ENCODE measurements at regions not wholly inside any gene's neighbourhood (a gene's known extent, or its start where the extent isn't known, plus 50 kb on each side); places are given as distances from the start of the nearest gene placed in this dataset.

DNA sequence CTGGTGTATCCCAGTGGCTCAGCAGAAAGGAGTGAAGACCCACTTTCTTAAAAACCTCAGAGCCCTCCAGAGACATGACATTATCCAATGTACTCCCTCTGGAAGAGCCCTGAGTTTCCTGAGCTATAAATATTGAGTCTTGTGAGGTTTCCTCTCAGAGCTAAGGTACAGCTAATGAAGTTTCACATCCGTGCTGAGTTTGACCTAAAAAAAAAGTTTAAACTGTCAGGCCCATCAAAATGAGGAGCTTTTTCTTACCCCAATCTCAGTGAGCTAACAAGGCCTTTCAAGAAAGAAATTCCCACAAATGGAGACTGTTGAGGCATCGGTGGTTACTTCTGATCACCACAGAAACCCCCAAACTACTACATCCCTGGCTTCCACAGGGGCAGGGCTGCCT, 65.4 kb upstream of the ST8SIA3 start:
- no peak for DNase-seq
- Histone ChIP-seq H3K4me1 (no peaks in the 10 kb centered on the region), H3K27me3 (no peaks in the 10 kb centered on the region), H3K9me3 (no peaks in the 10 kb centered on the region), H3K27ac (no peak overlapping the region), H3K9ac (ENCODE audit: low read depth in 2 of 2, low read length in 2 of 2) (no peak overlapping the region), H3K36me3 (no peaks in the 10 kb centered on the region), H3K4me3 (no peak overlapping the region)
- no peak for TF ChIP-seq CTCF (IDR thresholded peaks at IDR 0.05)
- intact Hi-C loops (cut with DNase I) = no loop called here

GRCh38 chr18:57287766-57288165, 64.6 kb upstream of the ST8SIA3 start:
- Histone ChIP-seq H3K4me1 (no peaks in the 10 kb centered on the region), H3K9me3 (no peaks in the 10 kb centered on the region), H3K27ac (no peak overlapping the region), H3K9ac (ENCODE audit: low read depth in 2 of 2, low read length in 2 of 2) (no peak overlapping the region), H3K36me3 (no peaks in the 10 kb centered on the region), H3K27me3 (no peaks in the 10 kb centered on the region), H3K4me3 (no peak overlapping the region)
- intact Hi-C loops (cut with DNase I) = no loop called here
- DNase-seq = no peak
- TF ChIP-seq CTCF (IDR thresholded peaks at IDR 0.05) = no peak

GRCh38 chr18:57294547-57294946, 57.8 kb upstream of the ST8SIA3 start:
- H3K36me3 ChIP-seq = no peaks in the 10 kb centered on the region
- H3K9ac ChIP-seq (ENCODE audit: low read depth in 2 of 2, low read length in 2 of 2) = no peak overlapping the region
- no peak overlapping the region for H3K27ac ChIP-seq
- no peak for DNase-seq
- H3K4me3 ChIP-seq = no peak overlapping the region
- H3K27me3 ChIP-seq = no peaks in the 10 kb centered on the region
- intact Hi-C loops (cut with DNase I) = no loop called here
- H3K9me3 ChIP-seq = no peaks in the 10 kb centered on the region
- TF ChIP-seq CTCF (IDR thresholded peaks at IDR 0.05) = no peak
- no peaks in the 10 kb centered on the region for H3K4me1 ChIP-seq

- TF ChIP-seq CTCF (IDR thresholded peaks at IDR 0.05) = no peak
- no peak for DNase-seq
- Histone ChIP-seq H3K36me3 (no peaks in the 10 kb centered on the region), H3K27me3 (no peaks in the 10 kb centered on the region), H3K9me3 (no peaks in the 10 kb centered on the region), H3K4me1 (no peaks in the 10 kb centered on the region), H3K4me3 (no peak overlapping the region), H3K27ac (no peak overlapping the region), H3K9ac (ENCODE audit: low read depth in 2 of 2, low read length in 2 of 2) (no peak overlapping the region)
- intact Hi-C loops (cut with DNase I) = no loop called here
Measured at GRCh38 chr18:57296336-57296735, 56.0 kb upstream of the ST8SIA3 start.

DNA sequence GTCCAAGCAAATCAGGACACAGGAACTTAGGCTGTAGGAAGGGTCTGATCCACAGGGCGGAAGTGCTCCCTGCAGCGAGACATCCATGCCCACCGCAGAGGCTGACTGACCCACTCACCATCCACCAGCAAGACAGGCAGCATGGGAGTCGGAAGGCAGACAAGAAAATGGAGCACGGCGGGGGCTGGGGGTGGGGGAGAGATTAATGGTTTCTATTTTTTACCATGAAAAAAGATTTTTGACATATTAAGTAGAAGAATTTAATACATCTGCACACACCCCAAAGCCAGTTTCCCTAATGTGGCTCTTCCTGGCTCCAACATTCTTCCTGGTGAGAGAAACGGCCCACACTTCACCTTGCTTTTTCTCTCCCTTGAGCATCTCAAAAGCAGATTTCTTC, 55.1 kb upstream of the ST8SIA3 start:
- H3K36me3 ChIP-seq = no peaks in the 10 kb centered on the region
- no peak for DNase-seq
- no peak overlapping the region for H3K27ac ChIP-seq
- intact Hi-C loops (cut with DNase I) = no loop called here
- no peaks in the 10 kb centered on the region for H3K9me3 ChIP-seq
- no peaks in the 10 kb centered on the region for H3K4me1 ChIP-seq
- no peaks in the 10 kb centered on the region for H3K27me3 ChIP-seq
- H3K9ac ChIP-seq (ENCODE audit: low read depth in 2 of 2, low read length in 2 of 2) = no peak overlapping the region
- TF ChIP-seq CTCF (IDR thresholded peaks at IDR 0.05) = no peak
- H3K4me3 ChIP-seq = no peak overlapping the region

- H3K27ac ChIP-seq = no peak overlapping the region
- H3K9ac ChIP-seq (ENCODE audit: low read depth in 2 of 2, low read length in 2 of 2) = no peak overlapping the region
- H3K36me3 ChIP-seq = no peaks in the 10 kb centered on the region
- H3K9me3 ChIP-seq = no peaks in the 10 kb centered on the region
- H3K4me3 ChIP-seq = no peak overlapping the region
- no peak for DNase-seq
- intact Hi-C loops (cut with DNase I) = no loop called here
- no peaks in the 10 kb centered on the region for H3K27me3 ChIP-seq
- no peak for TF ChIP-seq CTCF (IDR thresholded peaks at IDR 0.05)
- no peaks in the 10 kb centered on the region for H3K4me1 ChIP-seq
Measured at GRCh38 chr18:57299931-57300330, 52.4 kb upstream of the ST8SIA3 start.

Measured in colonic mucosa (tissue), 4 donors.